Effector memory CD8-positive, alpha-beta T cell (primary cell): ENCODE measurements at regions not wholly inside any gene's neighbourhood (a gene's known extent, or its start where the extent isn't known, plus 50 kb on each side); places are given as distances from the start of the nearest gene placed in this dataset.

ENCODE experiments used
- ATAC-seq: fragments of 150-1000 bp; cut with Tn5 transposase; replicated peaks from 2 replicates; pipeline ENCODE4 v1.10.0; 2021; ENCODE audit warnings: mild to moderate bottlenecking, moderate library complexity
- DNase-seq, 3 experiments: peaks; one replicate each; pipeline ENCODE4 v3.0.0; 2021
- H3K27ac Mint-ChIP-seq, 2 donors: one replicate each; pipeline ENCODE4 v1.8.0; 2022; ENCODE audit warnings: mild to moderate bottlenecking in 2 of 2, mixed read lengths in 2 of 2, moderate library complexity in 2 of 2
- H3K27me3 Mint-ChIP-seq, 2 donors: one replicate each; pipeline ENCODE4 v1.8.0; 2022; ENCODE audit warnings: mixed read lengths in 2 of 2
- H3K36me3 Mint-ChIP-seq: one replicate; pipeline ENCODE4 v1.8.0; 2022; ENCODE audit warnings: mild to moderate bottlenecking, moderate library complexity, mixed read lengths; ENCODE audit not compliant: insufficient read depth
- H3K4me1 Mint-ChIP-seq, 2 donors: one replicate each; pipeline ENCODE4 v1.8.0; 2022; ENCODE audit warnings: low read depth in 2 of 2, mixed read lengths in 2 of 2
- H3K4me3 Mint-ChIP-seq, 2 donors: one replicate each; pipeline ENCODE4 v1.8.0; 2022; ENCODE audit warnings: mild to moderate bottlenecking in 2 of 2, mixed read lengths in 2 of 2, moderate library complexity in 2 of 2
- H3K9me3 Mint-ChIP-seq, 2 donors: one replicate each; pipeline ENCODE4 v1.8.0; 2022; ENCODE audit warnings: mixed read lengths in 2 of 2

GRCh38 chr13:105328212-105328611, 1207.2 kb downstream of the EFNB2 start:
- H3K27me3 Mint-ChIP-seq: no peaks in the 10 kb centered on the region
- ATAC-seq (no peak), DNase-seq (no peak)
- no peak overlapping the region for H3K4me3 Mint-ChIP-seq
- no peak overlapping the region for H3K27ac Mint-ChIP-seq
- H3K9me3 Mint-ChIP-seq: peaks cover 0 to 5% of the 10 kb centered on the region in 2 donors
- H3K4me1 Mint-ChIP-seq: no peaks in the 10 kb centered on the region
- H3K36me3 Mint-ChIP-seq: no peaks in the 10 kb centered on the region

- ATAC-seq (no peak), DNase-seq (no peak)
- Mint-ChIP-seq H3K4me3 (no peak overlapping the region), H3K27ac (no peak overlapping the region), H3K36me3 (no peaks in the 10 kb centered on the region), H3K9me3 (peaks cover 0 to 5% of the 10 kb centered on the region in 2 donors), H3K27me3 (no peaks in the 10 kb centered on the region), H3K4me1 (no peaks in the 10 kb centered on the region)
Measured at GRCh38 chr13:105327581-105328126, 1207.8 kb downstream of the EFNB2 start.

- no peaks in the 10 kb centered on the region for H3K27me3 Mint-ChIP-seq
- H3K9me3 Mint-ChIP-seq: peaks cover 3 to 5% of the 10 kb centered on the region in 2 donors
Measured at GRCh38 chr13:105319875-105320274, 1215.6 kb downstream of the EFNB2 start.

GRCh38 chr13:105316731-105317130, 1218.7 kb downstream of the EFNB2 start:
- H3K36me3 Mint-ChIP-seq: no peaks in the 10 kb centered on the region
- DNase-seq: no peak
- H3K27ac Mint-ChIP-seq: no peak overlapping the region
- H3K27me3 Mint-ChIP-seq: no peaks in the 10 kb centered on the region
- no peak for ATAC-seq
- peaks cover 5 to 10% of the 10 kb centered on the region in 2 donors for H3K9me3 Mint-ChIP-seq
- H3K4me3 Mint-ChIP-seq: no peak overlapping the region
- H3K4me1 Mint-ChIP-seq: no peaks in the 10 kb centered on the region

More at GRCh38 chr13:105319875-105320274, 1215.6 kb downstream of the EFNB2 start:
- Mint-ChIP-seq H3K27ac (no peak overlapping the region), H3K4me3 (no peak overlapping the region), H3K36me3 (no peaks in the 10 kb centered on the region), H3K4me1 (no peaks in the 10 kb centered on the region)
- ATAC-seq (no peak), DNase-seq (no peak)

GRCh38 chr13:105312906-105313305, 1222.6 kb downstream of the EFNB2 start:
- no peaks in the 10 kb centered on the region for H3K4me1 Mint-ChIP-seq

GRCh38 chr13:105311094-105311493, 1224.4 kb downstream of the EFNB2 start:
- Mint-ChIP-seq H3K4me1 (no peaks in the 10 kb centered on the region), H3K36me3 (no peaks in the 10 kb centered on the region), H3K9me3 (peaks cover 7 to 10% of the 10 kb centered on the region in 2 donors), H3K27me3 (no peaks in the 10 kb centered on the region), H3K27ac (no peak overlapping the region), H3K4me3 (no peak overlapping the region)
- DNase-seq (no peak), ATAC-seq (no peak)

More at GRCh38 chr13:105312906-105313305, 1222.6 kb downstream of the EFNB2 start:
- ATAC-seq (no peak), DNase-seq (no peak)
- Mint-ChIP-seq H3K36me3 (no peaks in the 10 kb centered on the region), H3K4me3 (no peak overlapping the region), H3K27me3 (no peaks in the 10 kb centered on the region), H3K9me3 (peaks cover 7 to 10% of the 10 kb centered on the region in 2 donors), H3K27ac (no peak overlapping the region)

GRCh38 chr13:105307776-105308175, 1227.7 kb downstream of the EFNB2 start:
- Mint-ChIP-seq H3K4me1 (no peaks in the 10 kb centered on the region), H3K27me3 (no peaks in the 10 kb centered on the region), H3K27ac (no peak overlapping the region), H3K36me3 (no peaks in the 10 kb centered on the region), H3K4me3 (no peak overlapping the region), H3K9me3 (peaks cover 4 to 7% of the 10 kb centered on the region in 2 donors)
- DNase-seq (no peak), ATAC-seq (no peak)

- no peaks in the 10 kb centered on the region for H3K27me3 Mint-ChIP-seq
- no peaks in the 10 kb centered on the region for H3K36me3 Mint-ChIP-seq
- no peak overlapping the region for H3K27ac Mint-ChIP-seq
- DNase-seq (no peak), ATAC-seq (no peak)
- H3K9me3 Mint-ChIP-seq: peaks cover 0 to 3% of the 10 kb centered on the region in 2 donors
- no peaks in the 10 kb centered on the region for H3K4me1 Mint-ChIP-seq
- H3K4me3 Mint-ChIP-seq: no peak overlapping the region
Measured at GRCh38 chr13:105297839-105298238, 1237.6 kb downstream of the EFNB2 start.

- H3K36me3 Mint-ChIP-seq: no peaks in the 10 kb centered on the region
- no peak for ATAC-seq
- no peaks in the 10 kb centered on the region for H3K4me1 Mint-ChIP-seq
- no peak overlapping the region for H3K27ac Mint-ChIP-seq
- H3K9me3 Mint-ChIP-seq: peaks cover 0 to 5% of the 10 kb centered on the region in 2 donors
- no peaks in the 10 kb centered on the region for H3K27me3 Mint-ChIP-seq
- H3K4me3 Mint-ChIP-seq: no peak overlapping the region
- no peak for DNase-seq
Measured at GRCh38 chr13:105291987-105292386, 1243.5 kb downstream of the EFNB2 start.

GRCh38 chr13:105290596-105290995, 1244.9 kb downstream of the EFNB2 start:
- ATAC-seq: no peak
- H3K27ac Mint-ChIP-seq: no peak overlapping the region
- H3K9me3 Mint-ChIP-seq: peaks cover 0 to 5% of the 10 kb centered on the region in 2 donors
- H3K4me1 Mint-ChIP-seq: no peaks in the 10 kb centered on the region
- no peaks in the 10 kb centered on the region for H3K27me3 Mint-ChIP-seq
- H3K36me3 Mint-ChIP-seq: no peaks in the 10 kb centered on the region
- no peak overlapping the region for H3K4me3 Mint-ChIP-seq
- DNase-seq: no peak

- Mint-ChIP-seq H3K27me3 (no peaks in the 10 kb centered on the region), H3K36me3 (no peaks in the 10 kb centered on the region), H3K4me3 (no peak overlapping the region), H3K9me3 (peaks cover 0 to 5% of the 10 kb centered on the region in 2 donors), H3K27ac (no peak overlapping the region), H3K4me1 (no peaks in the 10 kb centered on the region)
- ATAC-seq (no peak), DNase-seq (no peak)
Measured at GRCh38 chr13:105285526-105285925, 1249.9 kb downstream of the EFNB2 start.

- H3K27me3 Mint-ChIP-seq: no peaks in the 10 kb centered on the region
- ATAC-seq (no peak), DNase-seq (no peak)
- H3K27ac Mint-ChIP-seq: no peak overlapping the region
- H3K4me1 Mint-ChIP-seq: no peaks in the 10 kb centered on the region
- H3K9me3 Mint-ChIP-seq: peaks cover 0 to 3% of the 10 kb centered on the region in 2 donors
- H3K4me3 Mint-ChIP-seq: no peak overlapping the region
- no peaks in the 10 kb centered on the region for H3K36me3 Mint-ChIP-seq
Measured at GRCh38 chr13:105282406-105283285, 1252.8 kb downstream of the EFNB2 start.

GRCh38 chr13:105278943-105279381, 1256.5 kb downstream of the EFNB2 start:
- H3K36me3 Mint-ChIP-seq: no peaks in the 10 kb centered on the region
- no peaks in the 10 kb centered on the region for H3K27me3 Mint-ChIP-seq
- DNase-seq (no peak), ATAC-seq (no peak)
- no peak overlapping the region for H3K4me3 Mint-ChIP-seq
- H3K9me3 Mint-ChIP-seq: peaks cover 0 to 3% of the 10 kb centered on the region in 2 donors
- H3K4me1 Mint-ChIP-seq: no peaks in the 10 kb centered on the region
- H3K27ac Mint-ChIP-seq: no peak overlapping the region

GRCh38 chr13:105276571-105276970, 1258.9 kb downstream of the EFNB2 start:
- Mint-ChIP-seq H3K4me3 (no peak overlapping the region), H3K36me3 (no peaks in the 10 kb centered on the region), H3K27ac (no peak overlapping the region), H3K9me3 (peaks cover 0 to 3% of the 10 kb centered on the region in 2 donors), H3K27me3 (no peaks in the 10 kb centered on the region), H3K4me1 (no peaks in the 10 kb centered on the region)
- ATAC-seq (no peak), DNase-seq (no peak)
